ENCODE measurements at regions not wholly inside any gene's neighbourhood (a gene's known extent, or its start where the extent isn't known, plus 50 kb on each side); places are given as distances from the start of the nearest gene placed in this dataset.

DNA sequence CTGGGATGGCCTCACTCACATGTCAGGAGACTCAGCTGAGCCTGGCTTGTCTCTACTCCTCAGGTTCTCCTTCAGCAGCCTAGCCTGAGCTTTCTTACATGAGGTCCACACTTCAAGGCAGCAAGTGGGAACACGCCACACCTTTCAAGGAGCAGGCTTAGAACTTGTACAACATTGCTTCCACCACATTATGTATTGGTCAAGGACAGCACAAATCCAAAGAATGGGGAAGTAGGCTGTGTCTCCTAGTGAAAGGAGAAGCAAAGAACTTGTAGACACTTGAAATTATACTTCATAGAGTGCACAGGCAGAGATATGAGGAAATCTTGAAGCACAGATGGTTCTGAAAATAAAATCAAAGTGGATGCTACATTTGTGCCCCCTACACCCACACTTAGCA, 120.9 kb upstream of the NOCT start:
- no peak for TF ChIP-seq POLR2AphosphoS5 (IDR thresholded peaks at IDR 0.05)
- TF ChIP-seq EP300 (IDR thresholded peaks at IDR 0.05), result no peak
- TF ChIP-seq, protein P1, sequence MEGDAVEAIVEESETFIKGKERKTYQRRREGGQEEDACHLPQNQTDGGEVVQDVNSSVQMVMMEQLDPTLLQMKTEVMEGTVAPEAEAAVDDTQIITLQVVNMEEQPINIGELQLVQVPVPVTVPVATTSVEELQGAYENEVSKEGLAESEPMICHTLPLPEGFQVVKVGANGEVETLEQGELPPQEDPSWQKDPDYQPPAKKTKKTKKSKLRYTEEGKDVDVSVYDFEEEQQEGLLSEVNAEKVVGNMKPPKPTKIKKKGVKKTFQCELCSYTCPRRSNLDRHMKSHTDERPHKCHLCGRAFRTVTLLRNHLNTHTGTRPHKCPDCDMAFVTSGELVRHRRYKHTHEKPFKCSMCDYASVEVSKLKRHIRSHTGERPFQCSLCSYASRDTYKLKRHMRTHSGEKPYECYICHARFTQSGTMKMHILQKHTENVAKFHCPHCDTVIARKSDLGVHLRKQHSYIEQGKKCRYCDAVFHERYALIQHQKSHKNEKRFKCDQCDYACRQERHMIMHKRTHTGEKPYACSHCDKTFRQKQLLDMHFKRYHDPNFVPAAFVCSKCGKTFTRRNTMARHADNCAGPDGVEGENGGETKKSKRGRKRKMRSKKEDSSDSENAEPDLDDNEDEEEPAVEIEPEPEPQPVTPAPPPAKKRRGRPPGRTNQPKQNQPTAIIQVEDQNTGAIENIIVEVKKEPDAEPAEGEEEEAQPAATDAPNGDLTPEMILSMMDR (IDR thresholded peaks at IDR 0.05), result no peak
- TF ChIP-seq POLR2A (IDR thresholded peaks at IDR 0.05; ENCODE audit: low read depth), result no peak
- Histone ChIP-seq H3K36me3 (no peaks in the 10 kb centered on the region), H3K27ac (replicated peaks in 1 of 4) (no peak overlapping the region), H3K9me3 (no peaks in the 10 kb centered on the region), H3K4me3 (no peak overlapping the region), H3K4me1 (peaks cover 5 to 10% (median 10%) of the 10 kb centered on the region in 4 donors), H3K27me3 (no peaks in the 10 kb centered on the region)
- intact Hi-C loops (cut with DNase I), result no loop called here
- WGBS, result 100% methylated on average over 1 of the region's 1 CpG
- no peak for DNase-seq (ENCODE audit: extremely low spot score)

DNA sequence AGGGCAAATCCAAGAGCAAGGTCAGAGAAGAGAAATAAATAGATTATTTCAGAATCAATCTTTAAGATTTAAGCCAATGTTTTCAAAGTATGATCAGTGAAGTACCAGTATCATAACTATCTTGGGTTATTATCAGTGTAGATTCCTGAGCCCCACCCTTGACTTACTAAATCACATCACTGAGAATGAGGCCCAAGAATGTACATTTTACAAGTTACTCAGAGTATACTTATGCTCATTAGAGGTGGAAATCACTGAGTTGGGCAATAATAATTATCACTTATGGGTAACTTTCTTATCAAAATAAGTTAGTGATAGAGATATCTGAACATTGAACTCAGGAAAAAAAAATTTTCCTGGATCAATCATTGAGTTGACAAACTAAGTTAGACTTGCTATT, 121.6 kb upstream of the NOCT start:
- no peak overlapping the region for H3K4me3 ChIP-seq
- TF ChIP-seq EP300 (IDR thresholded peaks at IDR 0.05) (no peak), POLR2AphosphoS5 (IDR thresholded peaks at IDR 0.05) (no peak), POLR2A (IDR thresholded peaks at IDR 0.05; ENCODE audit: low read depth) (no peak)
- TF ChIP-seq, protein P1 (IDR thresholded peaks at IDR 0.05), result no peak
- peaks cover 5 to 10% (median 10%) of the 10 kb centered on the region in 4 donors for H3K4me1 ChIP-seq
- no peaks in the 10 kb centered on the region for H3K27me3 ChIP-seq
- no peak for DNase-seq (ENCODE audit: extremely low spot score)
- H3K9me3 ChIP-seq, result no peaks in the 10 kb centered on the region
- intact Hi-C loops (cut with DNase I), result no loop called here
- H3K36me3 ChIP-seq, result no peaks in the 10 kb centered on the region
- no peak overlapping the region for H3K27ac ChIP-seq (replicated peaks in 1 of 4)

DNA sequence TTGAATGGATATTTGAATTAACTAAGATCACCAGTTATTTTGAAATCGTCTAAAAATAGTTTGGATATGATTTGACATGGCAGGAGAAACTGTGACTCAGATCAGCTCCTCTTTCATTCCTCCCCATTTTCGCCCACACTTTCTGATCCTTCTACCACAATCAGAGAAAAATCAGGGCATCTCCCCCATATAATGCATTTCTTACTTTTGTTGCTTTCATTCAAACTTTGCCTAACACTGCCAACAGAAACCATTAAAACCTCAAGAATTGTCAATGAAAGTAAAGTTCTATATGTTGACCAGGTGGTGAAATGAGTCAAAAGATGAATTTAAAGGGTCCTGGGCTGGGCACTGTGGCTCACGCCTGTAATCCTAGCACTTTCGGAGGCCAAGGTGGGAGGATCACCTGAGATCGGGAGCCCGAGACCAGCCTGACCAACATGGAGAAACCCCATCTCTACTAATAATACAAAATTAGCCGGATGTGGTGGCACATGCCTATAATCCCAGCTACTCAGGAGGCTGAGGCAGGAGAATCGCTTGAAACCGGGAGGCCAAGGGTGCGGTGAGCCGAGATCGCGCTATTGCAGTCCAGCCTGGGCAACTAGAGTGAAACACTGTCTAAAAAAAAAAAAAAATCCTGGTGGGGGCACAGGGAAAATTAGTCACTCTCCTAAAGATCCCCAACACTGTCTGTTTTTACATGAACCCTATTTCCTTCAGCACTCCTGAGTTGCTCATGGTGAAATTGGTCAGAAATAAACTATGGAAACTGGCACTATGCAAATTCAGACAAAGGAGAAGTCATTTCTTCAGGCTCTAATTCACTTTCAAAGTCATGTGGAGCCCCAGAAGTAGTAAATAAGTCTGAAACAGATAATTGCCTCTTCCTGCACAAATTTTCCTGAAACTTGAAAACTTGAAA, 122.8 kb upstream of the NOCT start:
- Histone ChIP-seq H3K4me3 (no peak overlapping the region), H3K27ac (replicated peaks in 1 of 4) (no peak overlapping the region), H3K36me3 (no peaks in the 10 kb centered on the region), H3K27me3 (no peaks in the 10 kb centered on the region), H3K9me3 (no peaks in the 10 kb centered on the region), H3K4me1 (peaks cover 0 to 4% (median 2%) of the 10 kb centered on the region in 4 donors)
- 96% methylated on average over 13 of the region's 13 CpGs for WGBS
- TF ChIP-seq EP300 (IDR thresholded peaks at IDR 0.05) (no peak), POLR2AphosphoS5 (IDR thresholded peaks at IDR 0.05) (no peak), POLR2A (IDR thresholded peaks at IDR 0.05; ENCODE audit: low read depth) (no peak)
- TF ChIP-seq, protein P1 (IDR thresholded peaks at IDR 0.05), result no peak
- no peak for DNase-seq (ENCODE audit: extremely low spot score)
- intact Hi-C loops (cut with DNase I), result no loop called here

DNA sequence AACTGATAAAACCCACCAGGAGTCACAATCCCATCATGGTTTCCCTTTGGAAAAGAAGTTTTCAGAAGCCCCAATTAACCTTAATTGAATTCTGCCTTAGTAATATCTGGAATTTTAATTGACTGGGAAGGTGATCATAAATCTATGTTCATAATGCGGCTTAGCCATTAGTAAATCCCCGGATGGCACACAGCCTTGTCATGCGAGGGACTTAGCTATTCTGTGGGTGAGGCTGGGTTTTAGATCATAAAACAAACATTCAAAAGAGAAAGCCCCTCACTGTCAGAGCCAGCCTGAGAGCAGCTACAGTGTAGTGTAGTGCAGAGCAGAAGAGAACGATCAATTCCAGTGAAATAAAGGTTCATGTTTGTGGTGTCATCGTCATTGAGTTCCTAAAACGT, 124.0 kb upstream of the NOCT start:
- TF ChIP-seq EP300 (IDR thresholded peaks at IDR 0.05), result no peak
- TF ChIP-seq, protein P1 (IDR thresholded peaks at IDR 0.05), result no peak
- TF ChIP-seq POLR2A (IDR thresholded peaks at IDR 0.05; ENCODE audit: low read depth), result no peak
- no peak for TF ChIP-seq POLR2AphosphoS5 (IDR thresholded peaks at IDR 0.05)

More for the DNA sequence above, 124.0 kb upstream of the NOCT start:
- DNase-seq (ENCODE audit: extremely low spot score), result no peak
- Histone ChIP-seq H3K36me3 (no peaks in the 10 kb centered on the region), H3K9me3 (no peaks in the 10 kb centered on the region), H3K4me3 (no peak overlapping the region), H3K27ac (replicated peaks in 1 of 4) (no peak overlapping the region), H3K27me3 (no peaks in the 10 kb centered on the region), H3K4me1 (no peaks in the 10 kb centered on the region)
- intact Hi-C loops (cut with DNase I), result no loop called here
- WGBS, result 70% methylated on average over 6 of the region's 6 CpGs

All from esophagus muscularis mucosa (tissue), 4 donors.